NCI-H146 treated with DMSO at 0.1 percent for 48 hours (cell line): ENCODE measurements at regions not wholly inside any gene's neighbourhood (a gene's known extent, or its start where the extent isn't known, plus 50 kb on each side); places are given as distances from the start of the nearest gene placed in this dataset.

Experiments used
- DNase-seq: peaks from one replicate; lab custom pipeline; 2025; ENCODE audit not compliant: unreplicated experiment; lab: John Stamatoyannopoulos, UW

- DNase-seq = no peak
These were observed 1155.2 kb upstream of the AUTS2 start for GRCh38 chr7:68442931-68443631.

DNA sequence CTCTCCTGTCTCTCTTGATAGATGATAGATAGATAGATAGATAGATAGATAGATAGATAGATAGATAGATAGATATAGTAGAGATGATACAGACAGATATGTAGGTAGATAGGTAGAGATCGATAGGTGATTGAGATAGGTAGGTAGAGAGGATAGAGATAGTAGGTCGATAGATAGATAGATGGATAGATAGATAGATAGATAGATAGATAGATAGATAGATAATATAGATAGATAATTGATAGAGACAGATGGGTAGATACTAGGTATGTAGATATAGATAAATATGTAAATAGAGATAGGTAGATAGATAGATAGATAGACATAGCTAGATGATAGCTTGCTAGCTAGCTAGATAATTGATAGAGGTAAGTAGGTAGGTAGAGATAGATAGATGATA, 1154.2 kb upstream of the AUTS2 start:
- no peak for DNase-seq

GRCh38 chr7:68444956-68445355, 1153.3 kb upstream of the AUTS2 start:
- DNase-seq = no peak

- DNase-seq = no peak
These were observed 1152.1 kb upstream of the AUTS2 start for GRCh38 chr7:68446183-68446582.

DNA sequence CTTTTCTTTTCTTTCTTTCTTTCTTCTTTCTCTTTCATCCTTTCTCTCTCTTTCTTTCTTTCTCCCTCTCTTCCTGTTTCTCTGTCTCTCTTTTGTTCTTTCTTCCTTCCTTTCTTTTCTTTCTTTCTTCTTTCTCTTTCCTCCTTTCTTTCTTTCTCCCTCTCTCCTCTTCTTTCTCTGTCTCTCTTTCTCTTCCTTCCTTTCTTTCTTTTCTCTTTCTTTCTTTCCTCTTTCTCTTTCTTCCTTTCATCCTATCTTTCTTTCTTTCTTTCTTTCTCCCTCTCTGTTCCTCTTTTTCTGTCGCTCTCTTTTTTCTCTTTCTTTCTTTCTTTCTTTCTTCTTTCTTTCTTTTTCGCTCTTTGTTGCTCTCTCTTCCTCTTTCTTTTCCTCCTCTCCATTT, 1149.2 kb upstream of the AUTS2 start:
- no peak for DNase-seq

- no peak for DNase-seq
These were observed 1148.5 kb upstream of the AUTS2 start for GRCh38 chr7:68449816-68450215.

GRCh38 chr7:68454931-68455330, 1143.3 kb upstream of the AUTS2 start:
- DNase-seq = no peak

DNA sequence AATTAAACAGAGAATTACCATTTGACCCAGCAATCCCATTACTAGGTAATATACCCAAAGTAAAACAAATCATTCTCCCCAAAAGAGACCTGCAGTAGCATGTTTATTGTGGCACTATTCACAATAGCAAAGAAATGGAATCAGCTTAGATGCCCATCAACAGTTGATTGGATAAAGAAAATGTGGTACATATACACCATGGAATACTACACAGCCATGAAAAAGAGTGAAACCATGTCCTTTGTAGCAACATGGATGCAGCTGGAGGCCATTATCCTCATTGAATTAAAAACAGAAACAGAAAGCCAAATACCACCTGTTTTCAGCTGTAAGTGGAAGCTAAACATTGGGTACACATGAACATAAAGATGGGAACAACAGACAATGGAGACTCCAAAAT, 1141.8 kb upstream of the AUTS2 start:
- DNase-seq = no peak

GRCh38 chr7:68457481-68457880, 1140.8 kb upstream of the AUTS2 start:
- DNase-seq = no peak

- no peak for DNase-seq
These were observed 1140.0 kb upstream of the AUTS2 start for GRCh38 chr7:68458010-68458908.

- no peak for DNase-seq
These were observed 1136.8 kb upstream of the AUTS2 start for GRCh38 chr7:68461430-68461829.

GRCh38 chr7:68470836-68471435, 1127.3 kb upstream of the AUTS2 start:
- DNase-seq = peak; percentile 29

GRCh38 chr7:68472688-68473087, 1125.6 kb upstream of the AUTS2 start:
- no peak for DNase-seq

DNA sequence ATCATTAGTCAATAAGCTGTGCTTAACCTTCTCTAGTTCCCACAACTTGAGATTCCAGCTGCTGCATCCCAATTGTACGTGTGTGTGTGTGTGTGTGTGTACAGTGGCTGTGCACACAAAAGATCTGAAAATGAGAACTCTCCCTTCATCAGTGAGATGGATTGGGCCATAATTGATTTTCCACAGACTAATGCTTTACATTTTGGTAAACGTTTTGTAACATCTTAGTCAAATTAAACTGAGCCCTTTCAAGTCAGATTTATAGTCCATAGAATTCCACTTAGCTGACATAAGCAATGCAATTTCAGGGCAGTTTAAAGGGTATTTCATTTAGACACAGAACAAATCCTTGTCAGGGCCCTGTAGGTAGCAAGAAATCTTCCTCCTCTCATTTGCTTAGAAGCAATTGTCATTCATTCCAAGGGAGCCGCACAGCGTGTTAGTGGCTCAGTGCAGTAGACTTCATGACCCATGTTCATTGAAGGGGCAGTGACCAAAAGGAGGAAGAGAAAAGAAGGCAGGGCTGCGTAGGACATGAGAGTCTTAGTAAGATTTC, 1123.5 kb upstream of the AUTS2 start:
- peak; percentile 8 for DNase-seq

DNA sequence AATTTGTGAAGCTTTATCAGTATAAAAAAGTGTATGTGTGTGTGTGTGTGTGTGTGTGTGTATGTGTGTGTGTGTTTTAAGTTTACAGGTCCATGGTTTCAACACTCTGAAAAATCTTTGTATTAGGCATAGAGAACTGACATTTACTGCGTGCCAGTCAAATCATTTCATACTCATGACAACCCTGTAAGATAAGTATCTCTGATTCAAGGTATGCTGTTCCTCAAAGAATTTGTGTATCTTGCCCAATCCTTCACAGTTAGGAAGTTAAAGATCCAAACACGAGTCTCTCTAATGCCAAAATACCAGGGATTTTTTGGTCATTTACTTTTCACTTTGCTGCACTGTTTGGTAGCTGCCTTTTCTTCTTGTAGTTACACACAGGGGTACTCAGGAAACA, 1121.3 kb upstream of the AUTS2 start:
- no peak for DNase-seq

GRCh38 chr7:68478326-68478725, 1119.9 kb upstream of the AUTS2 start:
- DNase-seq = no peak

- DNase-seq = no peak
These were observed 1115.5 kb upstream of the AUTS2 start for GRCh38 chr7:68482800-68483199.

DNA sequence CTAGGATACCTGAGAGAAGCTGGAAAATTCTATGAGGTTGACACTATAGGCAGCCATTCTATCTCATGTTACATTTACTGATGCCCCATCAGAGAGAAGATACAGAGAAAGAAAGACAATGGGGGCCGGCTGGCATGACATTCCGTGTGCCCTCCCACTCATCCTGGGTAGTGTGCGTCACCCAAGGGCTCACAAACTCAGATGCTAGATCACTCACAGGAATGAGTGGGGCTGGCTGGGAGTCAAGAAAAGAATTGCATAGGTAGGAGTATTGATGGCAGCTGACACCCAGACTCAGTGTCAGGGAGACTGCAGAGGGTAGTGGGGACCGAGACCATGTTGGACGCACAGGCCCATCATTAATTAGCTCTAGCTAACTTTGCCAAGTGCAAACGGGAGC, 1113.5 kb upstream of the AUTS2 start:
- no peak for DNase-seq

- DNase-seq = no peak
These were observed 1112.9 kb upstream of the AUTS2 start for GRCh38 chr7:68485253-68485917.

GRCh38 chr7:68488341-68489060, 1109.8 kb upstream of the AUTS2 start:
- peak; percentile 31 for DNase-seq
